SU-DHL-6 (cell line): ENCODE measurements at regions not wholly inside any gene's neighbourhood (a gene's known extent, or its start where the extent isn't known, plus 50 kb on each side); places are given as distances from the start of the nearest gene placed in this dataset.

Source experiments
- H2AFZ ChIP-seq: fragments of 200-600 bp; sonication (generic); 2 replicates; pipeline ENCODE4 v1.6.1; 2014; ENCODE audit warnings: low read depth, mild to moderate bottlenecking, moderate library complexity, mixed read lengths, antibody characterized with exemption, low read length; ENCODE audit not compliant: severe bottlenecking
- H3F3A ChIP-seq: fragments of 200-600 bp; shearing (Covaris generic); 2 replicates; pipeline ENCODE4 v1.6.0; 2016; ENCODE audit warnings: antibody characterized with exemption, mild to moderate bottlenecking; ENCODE audit not compliant: insufficient read depth
- H3K27ac ChIP-seq: fragments of 200-600 bp; sonication (generic); 2 replicates; pipeline ENCODE4 v1.5.1; 2016; ENCODE audit warnings: low read depth, mild to moderate bottlenecking, low read length, moderate library complexity, mixed read lengths
- H3K27me3 ChIP-seq: fragments of 200-600 bp; sonication (generic), shearing (Covaris generic); 2 replicates; pipeline ENCODE4 v1.6.0; 2014; ENCODE audit warnings: mild to moderate bottlenecking, low read length
- H3K36me3 ChIP-seq: fragments of 200-600 bp; sonication (generic); 2 replicates; pipeline ENCODE4 v1.6.1; 2014; ENCODE audit warnings: mild to moderate bottlenecking, low read length, mixed read lengths
- H3K4me2 ChIP-seq: fragments of 300-600, 200-600 bp; shearing (Covaris generic), sonication (generic); 2 replicates; pipeline ENCODE4 v1.6.0; 2014; ENCODE audit warnings: low read length, low read depth, mild to moderate bottlenecking; ENCODE audit not compliant: poor library complexity, severe bottlenecking
- H3K4me3 ChIP-seq: fragments of 200-600 bp; sonication (generic); 2 replicates; pipeline ENCODE4 v1.5.1; 2014; ENCODE audit warnings: antibody characterized with exemption, low read length, mild to moderate bottlenecking, mixed read lengths; ENCODE audit not compliant: insufficient read depth, poor library complexity, severe bottlenecking
- H3K79me2 ChIP-seq: fragments of 200-600 bp; sonication (generic); 2 replicates; pipeline ENCODE4 v1.6.1; 2014; ENCODE audit warnings: mild to moderate bottlenecking, low read length, moderate library complexity; ENCODE audit not compliant: insufficient read depth
- H3K9ac ChIP-seq: fragments of 200-600 bp; sonication (generic); 2 replicates; pipeline ENCODE4 v1.7.0; 2014; ENCODE audit warnings: mild to moderate bottlenecking, low read length
- H3K9me2 ChIP-seq: fragments of 200-600 bp; sonication (generic); replicated peaks from 2 replicates; pipeline ENCODE4 v1.6.1; 2014; ENCODE audit warnings: low read length; ENCODE audit not compliant: insufficient read depth
- H3K9me3 ChIP-seq: fragments of 200-600 bp; sonication (generic); 2 replicates; pipeline ENCODE4 v1.6.1; 2014; ENCODE audit warnings: low read length, mixed read lengths; ENCODE audit not compliant: insufficient read depth
- H4K20me1 ChIP-seq: fragments of 200-600 bp; sonication (generic); 2 replicates; pipeline ENCODE4 v1.6.1; 2014; ENCODE audit warnings: low read depth, mild to moderate bottlenecking, antibody characterized with exemption, low read length, moderate library complexity, mixed read lengths
- CTCF ChIP-seq: fragments of 200-600 bp; sonication (generic); IDR thresholded peaks from one replicate; pipeline ENCODE4 v1.5.1; 2017; ENCODE audit warnings: antibody characterized with exemption, mild to moderate bottlenecking, low read length, moderate library complexity; ENCODE audit not compliant: insufficient read depth, poor library complexity, severe bottlenecking
- EZH2phosphoT487 ChIP-seq: fragments of 200-600 bp; sonication (generic), shearing (Covaris generic); conservative IDR thresholded peaks from 2 replicates; pipeline ENCODE4 v1.6.1; 2018; ENCODE audit warnings: mild to moderate bottlenecking, antibody characterized with exemption, low read length, moderate library complexity, mixed read lengths

- no peaks in the 10 kb centered on the region for H3K27me3 ChIP-seq
- H3K4me3 ChIP-seq, result no peak overlapping the region
- no peaks in the 10 kb centered on the region for H3K9me2 ChIP-seq
- no peak overlapping the region for H2AFZ ChIP-seq
- H3K4me2 ChIP-seq, result no peak overlapping the region
- no peaks in the 10 kb centered on the region for H3F3A ChIP-seq
- H3K9ac ChIP-seq, result no peak overlapping the region
- no peaks in the 10 kb centered on the region for H4K20me1 ChIP-seq
- H3K27ac ChIP-seq, result no peak overlapping the region
- no peaks in the 10 kb centered on the region for H3K79me2 ChIP-seq
- TF ChIP-seq CTCF (no peak), EZH2phosphoT487 (no peak)
- no peaks in the 10 kb centered on the region for H3K36me3 ChIP-seq
- H3K9me3 ChIP-seq, result peaks cover 9% of the 10 kb centered on the region; the same call in 1 of the 2 replicates
Measured at GRCh38 chr9:17019398-17019797, 115.4 kb upstream of the CNTLN start.

GRCh38 chr9:17018540-17019196, 116.2 kb upstream of the CNTLN start:
- Histone ChIP-seq H2AFZ (no peak overlapping the region), H3K9me2 (no peaks in the 10 kb centered on the region), H3K36me3 (no peaks in the 10 kb centered on the region), H3K9me3 (0 out of 2 replicates have a peak, but pooled peaks cover 4% of the 10 kb centered on the region), H3K4me2 (no peak overlapping the region), H3F3A (no peaks in the 10 kb centered on the region), H3K79me2 (no peaks in the 10 kb centered on the region), H3K27me3 (no peaks in the 10 kb centered on the region), H4K20me1 (no peaks in the 10 kb centered on the region), H3K27ac (no peak overlapping the region), H3K4me3 (no peak overlapping the region), H3K9ac (no peak overlapping the region)
- TF ChIP-seq CTCF, result no peak
- no peak for TF ChIP-seq EZH2phosphoT487

DNA sequence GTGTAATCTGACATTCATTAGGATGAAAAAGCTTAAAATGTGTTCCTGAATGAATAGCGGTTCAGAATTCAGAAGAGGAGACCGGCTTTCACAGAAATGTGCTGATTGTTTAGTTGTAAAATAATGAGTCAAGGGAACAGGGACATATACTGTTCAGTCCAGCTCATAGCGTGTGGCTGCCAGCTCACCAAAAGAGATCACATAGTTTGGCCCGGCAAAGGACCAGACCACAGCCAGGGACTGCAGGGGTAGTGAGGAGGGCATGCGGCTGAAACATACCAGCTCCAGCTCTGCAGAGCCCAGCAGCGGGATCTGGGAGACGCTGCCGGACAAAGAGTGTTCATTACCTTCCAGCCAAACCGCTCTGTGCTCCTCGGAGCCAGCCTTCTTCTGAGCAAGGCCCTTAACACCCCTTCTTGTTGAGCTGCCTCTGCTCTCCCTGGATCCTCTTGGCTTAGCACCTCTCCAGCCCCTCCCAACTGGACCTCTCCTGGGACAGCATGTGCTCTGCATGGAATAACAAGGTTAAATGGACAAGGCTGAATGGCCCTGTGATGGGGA, 116.8 kb upstream of the CNTLN start:
- H3K4me3 ChIP-seq, result no peak overlapping the region
- no peak overlapping the region for H3K4me2 ChIP-seq
- H3K79me2 ChIP-seq, result no peaks in the 10 kb centered on the region
- no peaks in the 10 kb centered on the region for H3K36me3 ChIP-seq
- H3K9ac ChIP-seq, result no peak overlapping the region
- no peaks in the 10 kb centered on the region for H3F3A ChIP-seq
- H2AFZ ChIP-seq, result no peak overlapping the region
- TF ChIP-seq EZH2phosphoT487 (no peak), CTCF (no peak)
- no peaks in the 10 kb centered on the region for H3K27me3 ChIP-seq
- no peaks in the 10 kb centered on the region for H3K9me2 ChIP-seq
- H3K27ac ChIP-seq, result no peak overlapping the region
- no peaks in the 10 kb centered on the region for H4K20me1 ChIP-seq
- 0 out of 2 replicates have a peak, but pooled peaks cover 4% of the 10 kb centered on the region for H3K9me3 ChIP-seq
